DMS 273 (cell line): ENCODE measurements at regions not wholly inside any gene's neighbourhood (a gene's known extent, or its start where the extent isn't known, plus 50 kb on each side); places are given as distances from the start of the nearest gene placed in this dataset.
A peak's percentile ranks its signal among the peaks of the same experiment; 100 is the strongest.
"Not testable (repeated sequence)": the region's sequence is repeated elsewhere in the genome, so short reads cannot be mapped to it uniquely, and the experiment has no call there.

Experiments used
- DNase-seq: peaks from one replicate; lab custom pipeline; 2025; ENCODE audit not compliant: unreplicated experiment; lab: John Stamatoyannopoulos, UW

DNA sequence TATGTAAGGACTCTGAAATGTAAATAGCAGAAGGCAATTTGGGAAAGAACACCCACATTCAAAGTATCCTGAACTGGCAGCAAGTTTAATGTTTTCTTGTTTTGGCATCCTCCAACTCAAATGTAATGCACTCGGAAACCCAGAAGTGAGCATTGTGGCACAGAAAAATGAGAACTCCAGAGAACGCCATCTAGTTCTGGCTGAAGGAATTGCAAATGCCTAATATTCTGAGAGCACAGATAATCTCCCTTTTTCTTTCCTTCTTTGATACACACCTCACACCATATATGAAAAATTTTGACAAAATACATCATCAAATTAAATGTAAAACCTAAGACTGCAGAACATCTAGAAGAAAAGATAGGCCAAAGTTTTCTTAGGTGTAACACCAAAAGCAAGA is 52.1 kb downstream of the PWWP3B start:
- peak; percentile 4 for DNase-seq

- DNase-seq = no peak
Measured at GRCh38 chrX:106243376-106243775, 75.3 kb downstream of the PWWP3B start.

GRCh38 chrX:106246511-106246910 is 78.4 kb downstream of the PWWP3B start:
- DNase-seq = no peak

- DNase-seq = no peak
Measured at GRCh38 chrX:106247162-106247561, 79.1 kb downstream of the PWWP3B start.

GRCh38 chrX:106249706-106250379 is 81.7 kb downstream of the PWWP3B start:
- DNase-seq = no peak

DNA sequence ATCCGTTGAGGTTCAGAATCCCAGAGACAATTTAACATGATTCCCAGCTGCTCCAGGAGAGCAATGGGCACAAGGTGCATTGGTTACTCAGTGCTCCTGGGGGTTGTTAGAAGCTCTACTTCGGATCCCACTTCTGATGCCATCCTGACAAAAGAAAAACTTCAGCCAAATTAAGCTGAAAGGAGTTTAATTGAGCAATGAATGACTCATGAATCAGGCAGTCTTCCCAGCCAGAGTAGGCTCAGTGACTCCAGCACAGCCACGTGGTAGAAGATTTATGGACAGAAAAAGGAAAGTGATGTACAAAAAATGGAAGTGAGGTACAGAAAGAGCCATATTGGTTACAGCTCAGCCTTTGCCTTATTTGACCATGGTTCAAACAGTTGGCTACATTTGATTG is 95.7 kb downstream of the PWWP3B start:
- DNase-seq = no peak

GRCh38 chrX:106273947-106274587 is 106.0 kb downstream of the PWWP3B start:
- DNase-seq = not testable (repeated sequence)

DNA sequence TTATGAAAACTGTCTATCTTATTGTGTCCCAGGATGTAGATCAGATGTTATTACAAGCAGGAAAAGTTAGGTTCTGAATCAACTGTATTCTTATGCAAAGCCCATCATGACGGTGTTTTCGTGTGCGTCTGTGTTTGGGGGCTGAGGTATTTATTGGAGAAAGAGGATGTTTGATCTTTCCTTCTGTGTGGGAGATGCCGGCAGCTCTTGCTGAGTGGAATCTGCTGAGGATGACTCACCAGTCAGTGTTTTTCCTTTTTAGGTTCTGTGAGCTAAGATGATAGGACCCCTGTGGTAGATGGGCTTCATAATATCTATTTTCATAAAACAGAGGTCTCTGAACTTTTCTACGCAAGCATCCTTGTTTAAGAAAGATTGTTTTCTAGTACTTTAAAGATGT is 107.1 kb downstream of the PWWP3B start:
- DNase-seq = not testable (repeated sequence)

DNA sequence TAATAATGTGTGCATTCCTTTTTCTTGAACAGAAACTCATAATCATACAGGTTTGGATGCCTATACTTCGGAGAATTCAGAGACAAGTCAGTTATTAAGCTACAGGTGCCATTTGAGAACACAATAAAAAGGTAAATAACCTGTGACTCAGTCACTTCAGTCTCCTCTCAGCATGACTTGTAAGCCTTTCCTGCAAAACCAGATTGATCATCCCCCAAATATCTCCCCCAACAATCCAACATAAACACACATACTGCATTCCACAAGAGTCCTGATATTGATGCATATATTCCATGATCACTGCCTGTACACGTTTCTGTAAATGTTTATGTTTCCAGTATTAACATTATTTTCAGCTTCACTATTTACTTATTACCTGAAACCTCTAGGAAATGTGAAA is 110.8 kb downstream of the PWWP3B start:
- DNase-seq = no peak

DNA sequence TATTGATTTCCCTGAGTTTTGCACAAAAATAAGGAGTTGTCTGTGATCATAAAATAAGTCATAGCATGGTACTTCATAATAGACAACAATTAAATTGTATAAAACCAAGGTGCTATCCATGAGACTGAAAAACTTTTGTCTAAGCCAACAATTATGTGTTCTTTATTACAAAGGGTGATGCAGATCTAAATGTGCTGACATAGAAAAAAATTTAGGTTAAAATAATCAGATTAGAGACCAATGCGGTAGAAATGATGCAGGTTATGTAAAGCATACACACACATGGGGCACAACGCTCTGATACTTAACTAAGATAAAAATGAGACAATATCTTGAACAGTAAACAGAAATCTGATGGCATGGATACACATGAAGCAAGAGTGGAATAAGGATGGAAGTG is 113.3 kb downstream of the PWWP3B start:
- DNase-seq = no peak

DNA sequence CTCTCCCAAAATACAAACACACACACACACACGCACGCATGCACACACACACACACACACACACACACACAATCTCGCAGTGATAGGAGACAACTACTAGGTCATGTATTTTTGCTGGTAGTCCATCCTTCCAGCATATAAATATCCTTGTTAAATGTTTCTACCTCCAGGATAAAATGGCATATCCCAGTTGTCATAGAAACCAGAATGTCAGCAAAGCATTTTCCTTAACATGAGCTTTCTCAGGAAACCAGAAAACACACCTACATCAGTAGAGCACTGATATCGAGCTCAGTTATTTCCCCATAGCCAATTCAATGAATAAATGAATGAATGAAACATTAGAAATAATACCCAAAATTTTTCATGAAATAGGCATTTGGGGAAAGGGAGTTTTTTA is 115.7 kb downstream of the PWWP3B start:
- no peak for DNase-seq

GRCh38 chrX:106284431-106285025 is 116.4 kb downstream of the PWWP3B start:
- no peak for DNase-seq

GRCh38 chrX:106286053-106286650 is 118.0 kb downstream of the PWWP3B start:
- DNase-seq = no peak

DNA sequence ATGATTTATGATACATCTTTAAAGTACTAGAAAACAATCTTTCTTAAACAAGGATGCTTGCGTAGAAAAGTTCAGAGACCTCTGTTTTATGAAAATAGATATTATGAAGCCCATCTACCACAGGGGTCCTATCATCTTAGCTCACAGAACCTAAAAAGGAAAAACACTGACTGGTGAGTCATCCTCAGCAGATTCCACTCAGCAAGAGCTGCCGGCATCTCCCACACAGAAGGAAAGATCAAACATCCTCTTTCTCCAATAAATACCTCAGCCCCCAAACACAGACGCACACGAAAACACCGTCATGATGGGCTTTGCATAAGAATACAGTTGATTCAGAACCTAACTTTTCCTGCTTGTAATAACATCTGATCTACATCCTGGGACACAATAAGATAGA is 122.7 kb downstream of the PWWP3B start:
- DNase-seq = not testable (repeated sequence)

- not testable (repeated sequence) for DNase-seq
Measured at GRCh38 chrX:106291779-106292390, 123.8 kb downstream of the PWWP3B start.

- no peak for DNase-seq
Measured at GRCh38 chrX:106300239-106300638, 132.1 kb downstream of the PWWP3B start.

GRCh38 chrX:106300656-106301055 is 132.6 kb downstream of the PWWP3B start:
- no peak for DNase-seq

GRCh38 chrX:106302304-106302703 is 134.2 kb downstream of the PWWP3B start:
- no peak for DNase-seq

GRCh38 chrX:106306391-106306947 is 138.4 kb downstream of the PWWP3B start:
- DNase-seq = no peak

DNA sequence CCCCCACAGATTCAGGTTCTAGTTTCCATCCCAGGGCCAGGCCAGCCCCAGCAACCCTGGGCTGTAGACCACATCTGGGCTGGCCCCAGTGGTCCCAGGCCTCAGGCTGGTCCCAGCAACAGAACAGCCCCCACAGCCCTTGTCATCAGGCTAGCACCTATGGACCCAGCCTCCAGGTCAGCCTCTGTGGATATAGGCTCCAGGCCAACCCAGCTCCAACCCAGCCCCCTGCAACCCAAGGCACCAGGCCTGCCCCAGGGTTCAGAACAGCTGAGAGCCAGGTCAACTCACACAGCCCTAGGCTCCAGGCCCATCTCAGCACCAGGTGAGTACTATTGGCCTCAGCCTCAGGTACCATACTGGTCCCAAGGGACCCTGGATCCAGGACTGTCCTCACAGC is 155.3 kb downstream of the PWWP3B start:
- no peak for DNase-seq

GRCh38 chrX:106331606-106332005 is 163.5 kb downstream of the PWWP3B start:
- DNase-seq = no peak
